ENCODE measurements at regions not wholly inside any gene's neighbourhood (a gene's known extent, or its start where the extent isn't known, plus 50 kb on each side); places are given as distances from the start of the nearest gene placed in this dataset.
"Not testable (repeated sequence)": the region's sequence is repeated elsewhere in the genome, so short reads cannot be mapped to it uniquely, and the experiment has no call there.

GRCh38 chr1:146883190-146883589 is 54.9 kb upstream of the NBPF12 start:
- DNase-seq (ENCODE audit: low spot score) = not testable (repeated sequence)

- not testable (repeated sequence) for DNase-seq (ENCODE audit: low spot score)
These were observed 57.0 kb upstream of the NBPF12 start for GRCh38 chr1:146881096-146881495.

GRCh38 chr1:146863799-146864319 is 74.3 kb upstream of the NBPF12 start:
- not testable (repeated sequence) for DNase-seq (ENCODE audit: low spot score)

- not testable (repeated sequence) for DNase-seq (ENCODE audit: low spot score)
These were observed 85.0 kb upstream of the NBPF12 start for GRCh38 chr1:146853147-146853546.

GRCh38 chr1:146850352-146850889 is 87.7 kb upstream of the NBPF12 start:
- DNase-seq (ENCODE audit: low spot score) = not testable (repeated sequence)

GRCh38 chr1:146838725-146839124 is 99.4 kb upstream of the NBPF12 start:
- not testable (repeated sequence) for DNase-seq (ENCODE audit: low spot score)

GRCh38 chr1:146826957-146827356 is 111.2 kb upstream of the NBPF12 start:
- not testable (repeated sequence) for DNase-seq (ENCODE audit: low spot score)

- DNase-seq (ENCODE audit: low spot score) = not testable (repeated sequence)
These were observed 143.9 kb upstream of the NBPF12 start for GRCh38 chr1:146794236-146794635.

GRCh38 chr1:146792725-146793124 is 145.4 kb upstream of the NBPF12 start:
- not testable (repeated sequence) for DNase-seq (ENCODE audit: low spot score)

- not testable (repeated sequence) for DNase-seq (ENCODE audit: low spot score)
These were observed 153.7 kb upstream of the NBPF12 start for GRCh38 chr1:146784212-146784940.

- not testable (repeated sequence) for DNase-seq (ENCODE audit: low spot score)
These were observed 156.9 kb upstream of the NBPF12 start for GRCh38 chr1:146781235-146781634.

- DNase-seq (ENCODE audit: low spot score) = not testable (repeated sequence)
These were observed 160.1 kb upstream of the NBPF12 start for GRCh38 chr1:146777826-146778602.

GRCh38 chr1:146774988-146775387 is 163.1 kb upstream of the NBPF12 start:
- not testable (repeated sequence) for DNase-seq (ENCODE audit: low spot score)

GRCh38 chr1:146774271-146774670 is 163.9 kb upstream of the NBPF12 start:
- not testable (repeated sequence) for DNase-seq (ENCODE audit: low spot score)

- peak; percentile 1 for DNase-seq (ENCODE audit: low spot score)
These were observed 166.7 kb upstream of the NBPF12 start for GRCh38 chr1:146771409-146771808.

- not testable (repeated sequence) for DNase-seq (ENCODE audit: low spot score)
These were observed 167.1 kb upstream of the NBPF12 start for GRCh38 chr1:146770998-146771397.

- DNase-seq (ENCODE audit: low spot score) = not testable (repeated sequence)
These were observed 174.9 kb upstream of the NBPF12 start for GRCh38 chr1:146763234-146763633.

GRCh38 chr1:146756858-146757257 is 181.3 kb upstream of the NBPF12 start:
- not testable (repeated sequence) for DNase-seq (ENCODE audit: low spot score)

GRCh38 chr1:146748686-146749085 is 189.4 kb upstream of the NBPF12 start:
- DNase-seq (ENCODE audit: low spot score) = not testable (repeated sequence)

- DNase-seq (ENCODE audit: low spot score) = not testable (repeated sequence)
These were observed 206.0 kb upstream of the NBPF12 start for GRCh38 chr1:146731981-146732680.

- DNase-seq (ENCODE audit: low spot score) = not testable (repeated sequence)
These were observed 208.3 kb upstream of the NBPF12 start for GRCh38 chr1:146729642-146730344.

Measured in iPS-NIHi11 (cell line).